IMR-90 (cell line): ENCODE measurements at regions not wholly inside any gene's neighbourhood (a gene's known extent, or its start where the extent isn't known, plus 50 kb on each side); places are given as distances from the start of the nearest gene placed in this dataset.

ENCODE experiments used
- ATAC-seq: fragments of 200-7000 bp; cut with Tn5 transposase; 2 replicates; pipeline ENCODE4 v1.9.1; 2020; ENCODE audit warnings: low read depth, mild to moderate bottlenecking, moderate library complexity
- BruUV-seq: library from RNA; stranded (reverse); fragments of 400-500 nt; replicated peaks from 2 replicates; lab custom pipeline; 2021; lab: Mats Ljungman, UMichigan
- CTCF ChIA-PET: fragments of 300-600 bp; formaldehyde crosslinking; extraction: SDS; loops from one replicate; lab custom pipeline; 2021; ENCODE audit warnings: antibody characterized with exemption; lab: Yijun Ruan, JAX
- POLR2A ChIA-PET: fragments of 300-600 bp; sonication (Branson Sonifier 250); formaldehyde crosslinking; loops from one replicate; lab custom pipeline; 2022; ENCODE audit warnings: antibody characterized with exemption; ENCODE audit not compliant: unreplicated experiment; lab: Charles Lee
- DNase-seq: peaks from one replicate; pipeline ENCODE4 v3.0.0; 2013
- H2AFZ ChIP-seq: replicated peaks from 2 replicates; pipeline ENCODE3; 2013; ENCODE audit warnings: low read length, mild to moderate bottlenecking; ENCODE audit not compliant: poor library complexity
- H2AK5ac ChIP-seq: 2 replicates; pipeline ENCODE4 v1.6.1; 2013; ENCODE audit warnings: low read depth, low read length, inconsistent platforms
- H2AK9ac ChIP-seq: replicated peaks from 2 replicates; pipeline ENCODE3; 2013; ENCODE audit warnings: mild to moderate bottlenecking, low read depth, low read length, moderate library complexity; ENCODE audit not compliant: poor library complexity
- H2BK120ac ChIP-seq: 2 replicates; pipeline ENCODE4 v1.6.1; 2013; ENCODE audit warnings: low read depth, low read length, inconsistent platforms
- H2BK15ac ChIP-seq: 3 replicates; pipeline ENCODE4 v1.6.1; 2013; ENCODE audit warnings: low read depth, low read length, inconsistent platforms
- H2BK20ac ChIP-seq: 2 replicates; pipeline ENCODE4 v1.6.1; 2013; ENCODE audit warnings: low read depth, mild to moderate bottlenecking, inconsistent platforms, low read length, moderate library complexity
- H2BK5ac ChIP-seq: 2 replicates; pipeline ENCODE4 v1.6.1; 2013; ENCODE audit warnings: mild to moderate bottlenecking, low read depth, low read length, inconsistent platforms; ENCODE audit not compliant: poor library complexity, severe bottlenecking
- H3K14ac ChIP-seq: replicated peaks from 2 replicates; pipeline ENCODE4 v1.6.1; 2013; ENCODE audit warnings: low read depth, low read length, inconsistent platforms
- H3K18ac ChIP-seq: 2 replicates; pipeline ENCODE4 v1.6.1; 2013; ENCODE audit warnings: low read depth, low read length, control low read depth
- H3K23ac ChIP-seq: 2 replicates; pipeline ENCODE4 v1.6.1; 2013; ENCODE audit warnings: low read depth, low read length, inconsistent platforms
- H3K27ac ChIP-seq: 2 replicates; pipeline ENCODE4 v1.5.1; 2013; ENCODE audit warnings: mild to moderate bottlenecking, control low read depth, low read length; ENCODE audit not compliant: insufficient read depth
- H3K27me3 ChIP-seq: 2 replicates; pipeline ENCODE4 v1.6.1; 2013; ENCODE audit warnings: low read length; ENCODE audit not compliant: control insufficient read depth, insufficient read depth
- H3K36me3 ChIP-seq: 2 replicates; pipeline ENCODE4 v1.6.1; 2013; ENCODE audit warnings: low read length, mixed read lengths; ENCODE audit not compliant: control insufficient read depth, insufficient read depth
- H3K4ac ChIP-seq: 2 replicates; pipeline ENCODE4 v1.6.1; 2013; ENCODE audit warnings: low read depth, low read length, inconsistent platforms
- H3K4me1 ChIP-seq: 2 replicates; pipeline ENCODE4 v1.6.1; 2013; ENCODE audit warnings: low read length, mixed read lengths; ENCODE audit not compliant: control insufficient read depth, insufficient read depth
- H3K4me2 ChIP-seq: 2 replicates; pipeline ENCODE4 v1.6.1; 2013; ENCODE audit warnings: low read depth, mild to moderate bottlenecking, control low read depth, low read length, moderate library complexity
- H3K4me3 ChIP-seq: 2 replicates; pipeline ENCODE4 v1.5.1; 2013; ENCODE audit warnings: low read depth, mild to moderate bottlenecking, control low read depth, low read length, moderate library complexity; ENCODE audit not compliant: insufficient read depth
- H3K56ac ChIP-seq: 2 replicates; pipeline ENCODE4 v1.6.1; 2013; ENCODE audit warnings: low read length, inconsistent platforms; ENCODE audit not compliant: insufficient read depth; ENCODE audit errors: extremely low read depth
- H3K79me1 ChIP-seq, 2 experiments: 2 replicates each; pipeline ENCODE4 v1.6.1; 2013; ENCODE audit warnings: low read length in 2 of 2, inconsistent platforms in 1 of 2, low read depth in 1 of 2
- H3K9ac ChIP-seq: 2 replicates; pipeline ENCODE4 v1.6.1; 2013; ENCODE audit warnings: low read depth, low read length, control low read depth
- H3K9me1 ChIP-seq: 2 replicates; pipeline ENCODE4 v1.6.1; 2013; ENCODE audit warnings: low read length, inconsistent platforms; ENCODE audit not compliant: insufficient read depth
- H3K9me3 ChIP-seq: 2 replicates; pipeline ENCODE4 v1.6.1; 2013; ENCODE audit warnings: low read length; ENCODE audit not compliant: control insufficient read depth, insufficient read depth
- H4K20me1 ChIP-seq: 2 replicates; pipeline ENCODE4 v1.6.1; 2013; ENCODE audit warnings: low read length, inconsistent platforms; ENCODE audit not compliant: insufficient read depth
- H4K5ac ChIP-seq: 2 replicates; pipeline ENCODE4 v1.6.1; 2013; ENCODE audit warnings: mild to moderate bottlenecking, low read depth, low read length, control low read depth
- H4K8ac ChIP-seq, 2 experiments: 2 replicates each; pipeline ENCODE4 v1.6.1; 2013; ENCODE audit warnings: low read depth in 2 of 2, low read length in 2 of 2, control low read depth in 1 of 2, inconsistent platforms in 1 of 2
- H4K91ac ChIP-seq: 2 replicates; pipeline ENCODE4 v1.6.1; 2013; ENCODE audit warnings: low read depth, low read length, inconsistent platforms; ENCODE audit not compliant: insufficient read depth
- BHLHE40 ChIP-seq: fragments of 150-350 bp; IDR thresholded peaks from 2 replicates; pipeline ENCODE4 v1.6.1; 2016; ENCODE audit warnings: mild to moderate bottlenecking, low read depth, low read length
- CEBPB ChIP-seq: IDR thresholded peaks from 2 replicates; pipeline ENCODE4 v1.6.1; 2012; ENCODE audit warnings: low read depth, low read length, improper control_type of control experiment
- CHD1 ChIP-seq: IDR thresholded peaks from 2 replicates; pipeline ENCODE4 v1.6.1; 2012; ENCODE audit warnings: low read depth, low read length, improper control_type of control experiment
- CTCF ChIP-seq: conservative IDR thresholded peaks from 2 replicates; pipeline ENCODE4 v1.5.1; 2012; ENCODE audit warnings: mild to moderate bottlenecking, low read depth, low read length, improper control_type of control experiment
- ELK1 ChIP-seq: fragments of 150-350 bp; IDR thresholded peaks from 2 replicates; pipeline ENCODE4 v1.6.1; 2016; ENCODE audit warnings: low read depth, mild to moderate bottlenecking, low read length, moderate library complexity, borderline replicate concordance
- FOS ChIP-seq: fragments of 150-350 bp; IDR thresholded peaks from 2 replicates; pipeline ENCODE4 v1.6.1; 2016; ENCODE audit warnings: low read depth, low read length
- MAFK ChIP-seq: IDR thresholded peaks from 2 replicates; pipeline ENCODE4 v1.6.1; 2012; ENCODE audit warnings: low read depth, low read length, improper control_type of control experiment
- MAZ ChIP-seq: IDR thresholded peaks from 2 replicates; pipeline ENCODE4 v1.6.1; 2012; ENCODE audit warnings: low read depth, mild to moderate bottlenecking, low read length, improper control_type of control experiment, moderate library complexity, borderline replicate concordance
- MXI1 ChIP-seq: IDR thresholded peaks from 2 replicates; pipeline ENCODE4 v1.6.1; 2012; ENCODE audit warnings: low read depth, mild to moderate bottlenecking, low read length, moderate library complexity, borderline replicate concordance
- NFE2L2 ChIP-seq: fragments of 150-350 bp; IDR thresholded peaks from 2 replicates; pipeline ENCODE4 v1.6.1; 2016; ENCODE audit warnings: low read depth, mild to moderate bottlenecking, low read length
- POLR2A ChIP-seq: IDR thresholded peaks from 2 replicates; pipeline ENCODE4 v1.6.1; 2012; ENCODE audit warnings: mild to moderate bottlenecking, low read depth, low read length
- RAD21 ChIP-seq: IDR thresholded peaks from 2 replicates; pipeline ENCODE4 v1.6.1; 2012; ENCODE audit warnings: low read length, improper control_type of control experiment
- RCOR1 ChIP-seq: IDR thresholded peaks from 2 replicates; pipeline ENCODE4 v1.6.1; 2012; ENCODE audit warnings: mild to moderate bottlenecking, low read length, improper control_type of control experiment; ENCODE audit not compliant: insufficient replicate concordance
- RFX5 ChIP-seq: IDR thresholded peaks from 2 replicates; pipeline ENCODE4 v1.8.0; 2012; ENCODE audit warnings: low read depth, mild to moderate bottlenecking, low read length, moderate library complexity
- SMC3 ChIP-seq: fragments of 150-350 bp; IDR thresholded peaks from 2 replicates; pipeline ENCODE4 v1.6.1; 2016; ENCODE audit warnings: low read depth, mild to moderate bottlenecking, antibody characterized with exemption, low read length, moderate library complexity
- WGBS, 2 experiments: methylation state at CpG; one replicate each; pipeline versions ENCODE4 v1.1.5 to v1.1.7; 2013; ENCODE audit warnings: missing lambda C conversion rate in 2 of 2; ENCODE audit not compliant: insufficient read length in 1 of 2; ENCODE audit errors: extremely low coverage in 2 of 2; 5-methylcytosine and 5-hydroxymethylcytosine counted together
- dilution Hi-C: fragments of 300-500 bp; cut with HindIII; formaldehyde crosslinking; loops from one replicate; pipeline ENCODE4 v1.14.3; 2018; ENCODE audit warnings: low sequenced_read_pairs; ENCODE audit not compliant: unreplicated experiment
- in situ Hi-C: fragments of 300-500 bp; cut with MboI; formaldehyde crosslinking; loops from 3 replicates; pipeline ENCODE4 v1.14.3; 2019; ENCODE audit warnings: low sequenced_read_pairs, inconsistent platforms, mixed read lengths
- intact Hi-C: fragments of 100-400 bp; cut with micrococcal nuclease; formaldehyde crosslinking; loops from 2 replicates; pipeline ENCODE4 v1.10.0; 2022
- TF ChIP-seq, protein P1 (sequence below): fragments of 150-350 bp; IDR thresholded peaks from 2 replicates; pipeline ENCODE4 v1.6.1; 2017; ENCODE audit warnings: mild to moderate bottlenecking, antibody characterized with exemption, low read length, low read depth

GRCh38 chr2:150409196-150409595 lies 78.3 kb downstream of the RND3 start:
- no peak overlapping the region for H3K9ac ChIP-seq
- no CpG with 5 or more reads among the region's 2 CpGs for WGBS, 2 experiments

More at GRCh38 chr2:150409196-150409595, 78.3 kb downstream of the RND3 start:
- Histone ChIP-seq H3K36me3 (no peaks in the 10 kb centered on the region), H3K9me3 (no peaks in the 10 kb centered on the region), H2AK9ac (no peak overlapping the region), H3K4me1 (peaks cover 7% of the 10 kb centered on the region), H2AFZ (no peak overlapping the region), H3K27me3 (no peaks in the 10 kb centered on the region), H3K23ac (peak overlapping the region; percentile 39; the same call in 1 of the 2 replicates), H2BK20ac (no peak overlapping the region), H2BK5ac (no peak overlapping the region), H3K14ac (no peak overlapping the region), H2BK15ac (no peak overlapping the region), H2BK120ac (peak overlapping the region; percentile 54; the same call in 1 of the 2 replicates), H3K79me1 (no peaks in the 10 kb centered on the region), H4K5ac (no peak overlapping the region), H4K20me1 (no peaks in the 10 kb centered on the region), H3K4me3 (no peak overlapping the region), H3K4me2 (no peak overlapping the region), H3K9me1 (peaks cover 6% of the 10 kb centered on the region; the same call in 1 of the 2 replicates), H4K91ac (no peak overlapping the region), H3K4ac (no peak overlapping the region), H3K56ac (no peak overlapping the region), H4K8ac (no peak overlapping the region), H3K18ac (no peak overlapping the region), H3K27ac (no peak overlapping the region), H2AK5ac (no peak overlapping the region)
- ATAC-seq (no peak), DNase-seq (no peak)
- ChIA-PET CTCF (interaction anchor here (0.6 kb wide), 1 partner anchor 409 kb away, joined by 3 read pairs; no protein-coding TSS in a partner anchor), POLR2A (no interaction called here)
- in situ Hi-C loops (no loop called here), dilution Hi-C loops (no loop called here), intact Hi-C loops (loop anchor here (10.0 kb wide), 1 partner anchor 46 kb away; no protein-coding TSS in a partner anchor)
- no peak for TF ChIP-seq CTCF
- TF ChIP-seq RCOR1 = no peak
- TF ChIP-seq ELK1 = no peak
- TF ChIP-seq MAFK = no peak
- no peak for TF ChIP-seq MXI1
- no peak for TF ChIP-seq RFX5
- no peak for TF ChIP-seq RAD21
- TF ChIP-seq SMC3 = no peak
- TF ChIP-seq BHLHE40 = no peak
- TF ChIP-seq POLR2A = no peak
- TF ChIP-seq, protein P1, sequence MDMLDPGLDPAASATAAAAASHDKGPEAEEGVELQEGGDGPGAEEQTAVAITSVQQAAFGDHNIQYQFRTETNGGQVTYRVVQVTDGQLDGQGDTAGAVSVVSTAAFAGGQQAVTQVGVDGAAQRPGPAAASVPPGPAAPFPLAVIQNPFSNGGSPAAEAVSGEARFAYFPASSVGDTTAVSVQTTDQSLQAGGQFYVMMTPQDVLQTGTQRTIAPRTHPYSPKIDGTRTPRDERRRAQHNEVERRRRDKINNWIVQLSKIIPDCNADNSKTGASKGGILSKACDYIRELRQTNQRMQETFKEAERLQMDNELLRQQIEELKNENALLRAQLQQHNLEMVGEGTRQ = no peak
- no peak for TF ChIP-seq CHD1
- TF ChIP-seq MAZ = no peak
- no peak for TF ChIP-seq CEBPB
- no peak for TF ChIP-seq FOS
- TF ChIP-seq NFE2L2 = no peak
- BruUV-seq = no TSS peak
